IPS-18a (cell line): ENCODE measurements at regions not wholly inside any gene's neighbourhood (a gene's known extent, or its start where the extent isn't known, plus 50 kb on each side); places are given as distances from the start of the nearest gene placed in this dataset.

Experiments
- H3K27ac ChIP-seq: one replicate; pipeline ENCODE4 v1.5.1; 2013; ENCODE audit warnings: low read length
- H3K27me3 ChIP-seq: one replicate; pipeline ENCODE4 v1.6.1; 2013; ENCODE audit warnings: mild to moderate bottlenecking, low read length; ENCODE audit not compliant: control insufficient read depth, insufficient read depth
- H3K36me3 ChIP-seq: one replicate; pipeline ENCODE4 v1.6.1; 2013; ENCODE audit warnings: low read depth, low read length; ENCODE audit not compliant: control insufficient read depth
- H3K4me1 ChIP-seq: one replicate; pipeline ENCODE4 v1.6.1; 2013; ENCODE audit warnings: low read depth, low read length; ENCODE audit not compliant: control insufficient read depth
- H3K4me3 ChIP-seq: one replicate; pipeline ENCODE4 v1.5.1; 2013; ENCODE audit warnings: low read length
- H3K9ac ChIP-seq: one replicate; pipeline ENCODE4 v1.6.1; 2013; ENCODE audit warnings: mild to moderate bottlenecking, low read length, moderate library complexity
- H3K9me3 ChIP-seq: one replicate; pipeline ENCODE4 v1.6.1; 2013; ENCODE audit warnings: low read depth, low read length; ENCODE audit not compliant: control insufficient read depth

- H3K9ac ChIP-seq, result no peak overlapping the region
- no peaks in the 10 kb centered on the region for H3K9me3 ChIP-seq
- H3K4me3 ChIP-seq, result no peak overlapping the region
- no peaks in the 10 kb centered on the region for H3K36me3 ChIP-seq
- no peaks in the 10 kb centered on the region for H3K27me3 ChIP-seq
- H3K4me1 ChIP-seq, result no peaks in the 10 kb centered on the region
- no peak overlapping the region for H3K27ac ChIP-seq
These were observed 824.6 kb upstream of the IGFBP3 start for GRCh38 chr7:46745707-46746090.

DNA sequence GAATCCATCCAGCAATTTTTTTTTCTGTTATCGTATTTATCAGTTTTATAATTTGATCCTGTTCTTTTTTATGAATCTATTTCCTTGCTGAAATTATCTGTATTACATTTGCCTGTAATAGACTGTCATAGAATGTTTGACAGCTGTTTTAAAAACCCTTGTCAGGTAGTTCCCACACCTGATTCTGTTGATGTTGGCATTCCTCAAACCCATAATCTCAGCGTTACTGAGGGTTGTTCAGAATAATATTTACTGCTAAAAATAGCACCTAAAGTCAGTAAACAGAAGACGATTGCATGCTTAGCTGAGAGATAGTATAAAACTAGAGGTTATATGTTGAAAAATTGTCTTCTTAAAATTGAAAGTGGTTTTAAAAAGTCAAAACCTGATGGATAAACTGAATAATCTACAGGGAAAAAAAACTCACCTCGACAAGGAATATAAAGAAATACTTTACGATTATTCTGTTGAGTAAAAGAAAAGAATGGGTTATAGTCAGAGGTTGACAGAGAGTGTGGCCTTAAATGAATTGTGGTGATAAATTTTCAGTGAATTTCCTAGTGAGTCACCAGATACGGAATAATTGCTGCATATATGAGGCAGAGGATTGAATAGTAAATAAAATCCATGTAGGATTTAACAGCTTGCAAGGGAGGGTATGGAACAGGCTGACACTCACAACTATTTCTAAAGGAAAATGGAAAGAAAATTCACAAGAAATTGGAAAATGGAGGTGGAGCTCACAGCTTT, 824.1 kb upstream of the IGFBP3 start:
- Histone ChIP-seq H3K36me3 (no peaks in the 10 kb centered on the region), H3K9me3 (no peaks in the 10 kb centered on the region), H3K9ac (no peak overlapping the region), H3K27ac (no peak overlapping the region), H3K27me3 (no peaks in the 10 kb centered on the region), H3K4me3 (no peak overlapping the region), H3K4me1 (no peaks in the 10 kb centered on the region)

GRCh38 chr7:46742601-46743000, 821.5 kb upstream of the IGFBP3 start:
- Histone ChIP-seq H3K4me1 (peaks cover 7% of the 10 kb centered on the region), H3K9me3 (no peaks in the 10 kb centered on the region), H3K27me3 (no peaks in the 10 kb centered on the region), H3K27ac (no peak overlapping the region), H3K4me3 (no peak overlapping the region), H3K9ac (no peak overlapping the region), H3K36me3 (no peaks in the 10 kb centered on the region)

DNA sequence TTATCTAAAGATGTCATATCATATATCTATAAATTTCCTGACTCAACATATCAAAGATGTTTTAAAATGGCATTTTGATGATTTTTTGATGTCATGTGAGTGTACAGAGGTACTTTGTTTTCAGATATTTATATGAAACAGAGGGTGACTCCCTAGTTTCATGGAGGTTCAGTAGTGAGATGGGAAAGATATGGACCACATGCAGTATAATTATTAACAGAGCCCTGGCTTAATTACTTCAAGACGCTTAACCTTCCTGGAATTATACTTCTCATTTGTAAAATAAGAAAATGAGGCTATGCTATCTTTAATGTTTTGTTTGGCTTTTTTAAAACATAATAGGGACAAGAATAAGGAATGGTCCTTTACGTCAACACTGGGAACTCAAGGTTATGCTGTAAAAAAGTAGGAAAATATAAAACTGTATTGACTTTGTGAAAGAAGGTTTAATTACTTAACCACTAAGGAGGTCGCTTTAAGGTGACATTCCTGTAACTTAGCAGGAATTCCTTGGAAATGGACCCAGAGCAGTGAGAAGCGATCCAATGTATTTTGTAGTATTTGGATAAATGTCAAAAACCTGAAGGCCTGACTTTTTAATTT, 821.0 kb upstream of the IGFBP3 start:
- Histone ChIP-seq H3K27ac (no peak overlapping the region), H3K27me3 (no peaks in the 10 kb centered on the region), H3K9me3 (no peaks in the 10 kb centered on the region), H3K36me3 (no peaks in the 10 kb centered on the region), H3K9ac (no peak overlapping the region), H3K4me1 (peaks cover 7% of the 10 kb centered on the region), H3K4me3 (no peak overlapping the region)

GRCh38 chr7:46741181-46741580, 820.1 kb upstream of the IGFBP3 start:
- H3K4me1 ChIP-seq, result peaks cover 7% of the 10 kb centered on the region
- H3K27me3 ChIP-seq, result no peaks in the 10 kb centered on the region
- no peaks in the 10 kb centered on the region for H3K9me3 ChIP-seq
- no peak overlapping the region for H3K4me3 ChIP-seq
- no peaks in the 10 kb centered on the region for H3K36me3 ChIP-seq
- H3K27ac ChIP-seq, result no peak overlapping the region
- H3K9ac ChIP-seq, result no peak overlapping the region

DNA sequence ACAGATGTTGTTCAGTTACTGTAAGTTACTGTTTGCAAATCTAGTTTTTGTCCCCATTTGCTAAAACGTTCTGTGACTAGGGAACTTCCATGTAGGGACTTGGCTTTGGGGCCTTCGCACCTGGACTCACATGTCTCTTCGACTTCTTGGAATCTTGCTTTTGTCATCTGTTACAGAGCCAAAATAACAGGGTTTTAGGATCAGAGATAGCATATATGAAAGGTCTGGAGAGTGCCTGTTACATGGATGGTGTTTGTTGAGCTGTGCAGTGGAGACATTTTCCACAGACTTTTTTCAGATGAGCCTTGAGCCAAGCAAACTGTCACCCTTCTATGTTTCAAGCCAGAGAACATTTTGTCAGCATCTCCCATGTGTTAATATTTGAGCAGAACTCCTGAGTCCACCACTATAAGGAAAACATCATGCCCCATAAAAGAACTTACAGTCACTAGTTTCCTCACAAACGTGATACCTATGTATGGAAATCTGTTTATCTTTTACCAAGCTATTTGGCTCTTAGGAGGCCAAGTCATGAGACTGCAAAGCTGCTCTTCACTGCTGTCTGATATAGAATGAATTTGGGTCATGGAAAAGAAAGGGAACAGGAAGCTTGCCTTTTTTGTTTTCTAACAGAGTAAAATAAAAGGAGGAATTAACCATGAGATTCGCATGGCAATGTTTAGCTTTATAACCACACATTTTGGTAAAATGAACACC, 818.6 kb upstream of the IGFBP3 start:
- Histone ChIP-seq H3K27me3 (no peaks in the 10 kb centered on the region), H3K9me3 (no peaks in the 10 kb centered on the region), H3K27ac (no peak overlapping the region), H3K36me3 (no peaks in the 10 kb centered on the region), H3K4me3 (no peak overlapping the region), H3K9ac (no peak overlapping the region), H3K4me1 (peaks cover 7% of the 10 kb centered on the region)

- Histone ChIP-seq H3K9ac (no peak overlapping the region), H3K4me1 (peaks cover 7% of the 10 kb centered on the region), H3K9me3 (no peaks in the 10 kb centered on the region), H3K27me3 (no peaks in the 10 kb centered on the region), H3K36me3 (no peaks in the 10 kb centered on the region), H3K4me3 (no peak overlapping the region), H3K27ac (no peak overlapping the region)
These were observed 817.7 kb upstream of the IGFBP3 start for GRCh38 chr7:46738796-46739195.

DNA sequence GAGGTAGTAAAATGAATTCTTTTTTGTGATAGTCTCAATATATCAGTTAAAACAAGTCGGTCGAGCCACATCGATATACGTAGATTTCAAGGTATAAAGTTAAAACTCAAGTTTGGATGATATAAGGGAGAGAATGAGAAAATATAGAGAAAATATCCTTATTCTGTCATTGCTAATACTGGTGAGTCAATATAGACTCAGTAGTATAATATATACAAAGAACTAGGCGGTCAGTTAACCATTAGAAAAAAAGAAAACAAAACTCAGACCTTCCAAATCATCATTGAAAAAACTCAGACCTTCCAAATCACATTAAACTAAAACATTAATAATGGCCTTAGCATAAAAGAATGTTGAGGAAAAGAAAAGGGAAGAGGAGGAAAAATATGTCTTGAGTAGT, 817.1 kb upstream of the IGFBP3 start:
- H3K4me1 ChIP-seq, result peaks cover 7% of the 10 kb centered on the region
- no peak overlapping the region for H3K9ac ChIP-seq
- H3K27ac ChIP-seq, result no peak overlapping the region
- no peak overlapping the region for H3K4me3 ChIP-seq
- H3K27me3 ChIP-seq, result no peaks in the 10 kb centered on the region
- H3K36me3 ChIP-seq, result no peaks in the 10 kb centered on the region
- no peaks in the 10 kb centered on the region for H3K9me3 ChIP-seq

DNA sequence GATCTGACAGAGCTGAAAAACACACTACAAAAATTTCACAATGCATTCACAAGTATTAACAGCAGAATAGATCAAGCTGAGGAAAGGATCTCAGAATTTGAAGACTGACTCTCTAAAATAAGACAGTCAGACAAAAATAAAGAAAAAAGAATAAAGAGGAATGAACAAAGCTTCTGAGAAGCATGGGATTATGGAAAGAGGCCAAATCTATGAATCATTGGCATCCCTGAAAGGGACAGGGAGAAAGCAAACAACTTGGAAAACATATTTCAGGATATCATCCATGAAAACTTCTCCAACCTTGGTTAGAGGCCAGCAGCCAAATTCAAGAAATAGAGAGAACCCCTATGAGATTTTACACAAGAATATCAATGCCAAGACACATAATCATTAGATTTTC, 804.8 kb upstream of the IGFBP3 start:
- H3K36me3 ChIP-seq, result no peaks in the 10 kb centered on the region
- no peaks in the 10 kb centered on the region for H3K4me1 ChIP-seq
- H3K9ac ChIP-seq, result no peak overlapping the region
- no peak overlapping the region for H3K27ac ChIP-seq
- H3K9me3 ChIP-seq, result no peaks in the 10 kb centered on the region
- no peak overlapping the region for H3K4me3 ChIP-seq
- H3K27me3 ChIP-seq, result no peaks in the 10 kb centered on the region

GRCh38 chr7:46725136-46725535, 804.1 kb upstream of the IGFBP3 start:
- no peaks in the 10 kb centered on the region for H3K27me3 ChIP-seq
- H3K27ac ChIP-seq, result no peak overlapping the region
- H3K9ac ChIP-seq, result no peak overlapping the region
- H3K36me3 ChIP-seq, result no peaks in the 10 kb centered on the region
- no peaks in the 10 kb centered on the region for H3K4me1 ChIP-seq
- no peak overlapping the region for H3K4me3 ChIP-seq
- no peaks in the 10 kb centered on the region for H3K9me3 ChIP-seq

DNA sequence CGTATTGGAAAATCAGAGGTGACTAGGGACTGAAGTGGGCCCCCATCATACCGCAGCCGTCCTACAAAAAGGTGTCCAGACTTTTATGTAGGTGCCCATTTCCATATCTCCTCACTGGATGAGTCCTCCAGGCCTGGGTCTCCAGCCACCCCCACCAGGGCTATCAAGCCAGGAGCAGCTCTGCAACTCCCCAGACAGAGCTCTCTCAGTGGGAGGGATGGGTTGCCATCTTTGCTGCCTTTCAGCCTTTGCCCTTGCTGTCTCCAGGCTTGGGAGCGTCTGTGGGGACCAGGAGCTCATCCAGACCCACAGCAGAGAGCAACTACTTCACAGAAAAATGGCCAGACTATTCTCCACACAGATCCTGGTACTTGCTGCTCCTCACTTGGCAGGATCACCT, 802.7 kb upstream of the IGFBP3 start:
- Histone ChIP-seq H3K27ac (no peak overlapping the region), H3K27me3 (no peaks in the 10 kb centered on the region), H3K4me3 (no peak overlapping the region), H3K9me3 (no peaks in the 10 kb centered on the region), H3K36me3 (no peaks in the 10 kb centered on the region), H3K4me1 (no peaks in the 10 kb centered on the region), H3K9ac (no peak overlapping the region)

- Histone ChIP-seq H3K36me3 (no peaks in the 10 kb centered on the region), H3K4me3 (no peak overlapping the region), H3K9me3 (no peaks in the 10 kb centered on the region)
These were observed 801.9 kb upstream of the IGFBP3 start for GRCh38 chr7:46723003-46723402.

More at GRCh38 chr7:46723003-46723402, 801.9 kb upstream of the IGFBP3 start:
- H3K9ac ChIP-seq, result no peak overlapping the region
- H3K27ac ChIP-seq, result no peak overlapping the region
- no peaks in the 10 kb centered on the region for H3K27me3 ChIP-seq
- H3K4me1 ChIP-seq, result no peaks in the 10 kb centered on the region
